ENCODE measurements at regions not wholly inside any gene's neighbourhood (a gene's known extent, or its start where the extent isn't known, plus 50 kb on each side); places are given as distances from the start of the nearest gene placed in this dataset.

DNA sequence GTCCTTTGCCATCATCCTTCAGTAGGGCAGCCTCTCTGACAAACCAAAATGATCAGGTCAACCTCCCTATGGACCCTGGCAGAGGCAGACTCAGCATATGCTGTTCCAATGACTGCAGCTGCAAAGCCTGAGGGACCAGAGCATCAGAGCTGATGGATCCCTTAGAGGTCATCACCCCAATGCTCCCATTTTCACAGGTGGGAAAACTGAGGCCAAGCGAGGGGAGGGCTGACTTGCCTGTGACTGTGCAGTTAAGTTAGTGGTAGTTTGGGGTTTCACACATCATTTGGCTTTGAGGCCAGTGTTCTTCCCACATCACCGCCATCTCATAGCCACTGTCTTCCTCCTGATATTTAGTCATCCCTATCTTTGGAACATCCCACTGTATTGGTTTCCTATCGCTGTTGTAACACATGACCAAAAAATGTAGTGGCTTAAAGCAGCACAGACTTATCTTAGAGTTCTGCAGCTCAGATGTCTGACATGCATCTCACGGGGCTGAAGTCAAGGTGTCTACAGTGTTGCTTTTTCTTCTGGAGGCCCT lies 69.3 kb upstream of the PDZD8 start:
- TF ChIP-seq YY1 (IDR thresholded peaks at IDR 0.05; ENCODE audit: low read depth) = no peak
- no peak for TF ChIP-seq CTCF (IDR thresholded peaks at IDR 0.05)

All from SK-N-SH (cell line).